DND-41 (cell line): ENCODE measurements at regions not wholly inside any gene's neighbourhood (a gene's known extent, or its start where the extent isn't known, plus 50 kb on each side); places are given as distances from the start of the nearest gene placed in this dataset.

Source experiments
- ATAC-seq: fragments of 200-7000 bp; cut with Tn5 transposase; 3 replicates; pipeline ENCODE4 v1.9.1; 2021; ENCODE audit warnings: low read depth; ENCODE audit not compliant: insufficient read depth
- DNase-seq: peaks from one replicate; pipeline ENCODE4 v3.0.0-alpha.2; 2020
- H2AFZ ChIP-seq: 2 replicates; pipeline ENCODE4 v1.6.0; 2012; ENCODE audit warnings: low read depth, low read length
- H3K27ac ChIP-seq: 2 replicates; pipeline ENCODE4 v1.5.1; 2012; ENCODE audit warnings: low read length, inconsistent platforms
- H3K27me3 ChIP-seq: fragments of 200-600 bp; sonication (generic); 2 replicates; pipeline ENCODE4 v1.6.0; 2012; ENCODE audit warnings: low read length, mild to moderate bottlenecking, inconsistent platforms; ENCODE audit not compliant: insufficient read depth, poor library complexity
- H3K36me3 ChIP-seq: 2 replicates; pipeline ENCODE4 v1.5.1; 2012; ENCODE audit warnings: low read length, inconsistent platforms; ENCODE audit not compliant: insufficient read depth
- H3K4me1 ChIP-seq: 2 replicates; pipeline ENCODE4 v1.5.1; 2012; ENCODE audit warnings: mild to moderate bottlenecking, low read length; ENCODE audit not compliant: insufficient read depth
- H3K4me2 ChIP-seq: 2 replicates; pipeline ENCODE4 v1.6.0; 2012; ENCODE audit warnings: mild to moderate bottlenecking, moderate library complexity, low read length, inconsistent platforms; ENCODE audit not compliant: insufficient read depth
- H3K4me3 ChIP-seq, 2 experiments: fragments of 200-600 bp in 1 of 2; shearing (Covaris generic) in 1 of 2; 2 replicates each; pipeline ENCODE4 v1.5.1; 2012 to 2016; ENCODE audit warnings: inconsistent platforms in 2 of 2, low read length in 2 of 2, mild to moderate bottlenecking in 2 of 2, low read depth in 1 of 2, moderate library complexity in 1 of 2
- H3K79me2 ChIP-seq: 2 replicates; pipeline ENCODE4 v1.6.0; 2012; ENCODE audit warnings: low read length, inconsistent platforms; ENCODE audit not compliant: insufficient read depth
- H3K9ac ChIP-seq: 2 replicates; pipeline ENCODE4 v1.6.0; 2012; ENCODE audit warnings: low read depth, mild to moderate bottlenecking, inconsistent platforms, low read length, moderate library complexity
- H3K9me3 ChIP-seq: 2 replicates; pipeline ENCODE4 v1.5.1; 2012; ENCODE audit warnings: low read length, moderate library complexity, mild to moderate bottlenecking, inconsistent platforms; ENCODE audit not compliant: insufficient read depth, severe bottlenecking
- H4K20me1 ChIP-seq: 2 replicates; pipeline ENCODE4 v1.6.0; 2012; ENCODE audit warnings: low read length; ENCODE audit not compliant: insufficient read depth
- EZH2 ChIP-seq: IDR thresholded peaks from 3 replicates; pipeline ENCODE4 v1.6.1; 2012; ENCODE audit warnings: borderline replicate concordance, low read depth, mild to moderate bottlenecking, moderate library complexity, low read length, inconsistent platforms; ENCODE audit not compliant: severe bottlenecking
- TF ChIP-seq, protein P1 (sequence below): IDR thresholded peaks from 2 replicates; pipeline ENCODE4 v1.5.1; 2012; ENCODE audit warnings: borderline replicate concordance, low read length, moderate library complexity, mild to moderate bottlenecking; ENCODE audit not compliant: poor library complexity, severe bottlenecking; ENCODE audit errors: extremely low read depth

DNA sequence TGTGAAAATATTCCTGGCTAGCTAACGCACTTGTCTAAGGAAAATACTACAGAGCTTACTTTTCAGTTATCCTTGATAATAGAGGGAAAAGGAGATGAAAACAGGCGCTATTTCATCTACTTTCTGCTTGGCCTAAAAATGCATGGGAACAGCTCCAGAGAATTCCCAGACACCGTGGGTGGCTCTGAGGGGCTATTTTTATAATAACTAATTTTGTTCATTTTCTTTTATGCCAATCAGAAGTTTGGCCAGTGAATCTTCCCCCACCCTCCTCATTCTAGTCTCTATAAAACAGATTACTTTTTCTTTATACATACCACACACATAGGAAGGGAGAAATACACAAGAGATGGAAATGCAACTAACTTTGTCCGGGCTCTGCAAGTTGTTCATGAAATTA lies 322.9 kb downstream of the SETD4 start:
- DNase-seq (no peak), ATAC-seq (no peak)
- H3K27me3 ChIP-seq = no peaks in the 10 kb centered on the region
- H3K9ac ChIP-seq = no peak overlapping the region
- no peak overlapping the region for H3K27ac ChIP-seq
- 0 out of 2 replicates have a peak, but pooled peaks cover 4% of the 10 kb centered on the region for H3K4me1 ChIP-seq
- no peaks in the 10 kb centered on the region for H3K79me2 ChIP-seq
- no peak for TF ChIP-seq EZH2
- TF ChIP-seq, protein P1, sequence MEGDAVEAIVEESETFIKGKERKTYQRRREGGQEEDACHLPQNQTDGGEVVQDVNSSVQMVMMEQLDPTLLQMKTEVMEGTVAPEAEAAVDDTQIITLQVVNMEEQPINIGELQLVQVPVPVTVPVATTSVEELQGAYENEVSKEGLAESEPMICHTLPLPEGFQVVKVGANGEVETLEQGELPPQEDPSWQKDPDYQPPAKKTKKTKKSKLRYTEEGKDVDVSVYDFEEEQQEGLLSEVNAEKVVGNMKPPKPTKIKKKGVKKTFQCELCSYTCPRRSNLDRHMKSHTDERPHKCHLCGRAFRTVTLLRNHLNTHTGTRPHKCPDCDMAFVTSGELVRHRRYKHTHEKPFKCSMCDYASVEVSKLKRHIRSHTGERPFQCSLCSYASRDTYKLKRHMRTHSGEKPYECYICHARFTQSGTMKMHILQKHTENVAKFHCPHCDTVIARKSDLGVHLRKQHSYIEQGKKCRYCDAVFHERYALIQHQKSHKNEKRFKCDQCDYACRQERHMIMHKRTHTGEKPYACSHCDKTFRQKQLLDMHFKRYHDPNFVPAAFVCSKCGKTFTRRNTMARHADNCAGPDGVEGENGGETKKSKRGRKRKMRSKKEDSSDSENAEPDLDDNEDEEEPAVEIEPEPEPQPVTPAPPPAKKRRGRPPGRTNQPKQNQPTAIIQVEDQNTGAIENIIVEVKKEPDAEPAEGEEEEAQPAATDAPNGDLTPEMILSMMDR = no peak
- H2AFZ ChIP-seq = no peak overlapping the region
- no peaks in the 10 kb centered on the region for H4K20me1 ChIP-seq
- H3K4me2 ChIP-seq = no peak overlapping the region
- H3K4me3 ChIP-seq = no peak overlapping the region
- no peaks in the 10 kb centered on the region for H3K36me3 ChIP-seq
- H3K9me3 ChIP-seq = peaks cover 5% of the 10 kb centered on the region

DNA sequence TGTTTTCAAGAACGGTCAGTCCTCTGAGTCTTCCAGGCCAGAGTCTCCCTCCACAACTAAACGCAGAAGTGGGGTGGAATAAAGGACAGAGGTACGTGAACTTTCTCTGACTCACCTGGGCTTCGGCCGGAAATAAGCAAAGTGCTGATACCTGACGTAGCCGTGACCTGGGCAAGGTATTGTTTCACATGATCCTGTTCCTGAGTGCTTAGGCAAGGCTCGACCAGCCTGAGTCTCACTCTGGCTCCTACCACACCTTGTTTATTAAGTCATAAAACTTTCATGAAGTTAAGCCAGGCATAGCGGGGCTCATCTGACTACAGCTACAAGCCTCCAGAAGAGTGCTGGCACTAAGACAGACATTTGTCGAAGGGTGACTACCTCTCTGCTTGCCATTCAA lies 327.5 kb downstream of the SETD4 start:
- Histone ChIP-seq H3K27me3 (no peaks in the 10 kb centered on the region), H4K20me1 (no peaks in the 10 kb centered on the region), H3K79me2 (no peaks in the 10 kb centered on the region), H2AFZ (no peak overlapping the region), H3K4me2 (no peak overlapping the region), H3K4me3 (no peak overlapping the region), H3K9ac (no peak overlapping the region), H3K27ac (no peak overlapping the region), H3K4me1 (no peaks in the 10 kb centered on the region), H3K9me3 (no peaks in the 10 kb centered on the region), H3K36me3 (no peaks in the 10 kb centered on the region)
- TF ChIP-seq, protein P1 = no peak
- TF ChIP-seq EZH2 = no peak
- no peak for ATAC-seq
- DNase-seq = no peak

DNA sequence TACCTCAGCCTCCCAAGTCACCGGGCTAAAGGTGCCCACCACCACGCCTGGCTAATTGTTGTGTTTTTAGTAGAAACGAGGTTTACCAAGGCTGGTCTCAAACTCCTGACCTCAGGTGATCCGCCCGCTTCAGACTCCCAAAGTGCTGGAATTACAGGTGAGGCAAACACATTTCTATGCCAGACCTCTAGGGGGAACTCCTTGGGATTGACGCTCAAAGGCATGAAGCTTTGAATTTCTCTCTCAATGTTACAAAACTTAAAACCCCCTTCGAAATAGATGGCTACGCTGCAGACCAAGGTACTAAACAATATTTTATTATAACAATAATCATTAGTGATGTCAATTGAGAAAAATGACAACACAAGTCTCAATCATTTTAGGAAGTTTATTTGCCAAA lies 330.0 kb downstream of the SETD4 start:
- no peak for TF ChIP-seq EZH2
- TF ChIP-seq, protein P1 = no peak
- Histone ChIP-seq H3K36me3 (no peaks in the 10 kb centered on the region), H3K4me3 (no peak overlapping the region), H3K27ac (no peak overlapping the region), H3K27me3 (no peaks in the 10 kb centered on the region), H4K20me1 (no peaks in the 10 kb centered on the region), H3K79me2 (no peaks in the 10 kb centered on the region), H2AFZ (no peak overlapping the region), H3K4me2 (no peak overlapping the region), H3K9ac (no peak overlapping the region), H3K4me1 (no peaks in the 10 kb centered on the region), H3K9me3 (no peaks in the 10 kb centered on the region)
- ATAC-seq (no peak), DNase-seq (no peak)

DNA sequence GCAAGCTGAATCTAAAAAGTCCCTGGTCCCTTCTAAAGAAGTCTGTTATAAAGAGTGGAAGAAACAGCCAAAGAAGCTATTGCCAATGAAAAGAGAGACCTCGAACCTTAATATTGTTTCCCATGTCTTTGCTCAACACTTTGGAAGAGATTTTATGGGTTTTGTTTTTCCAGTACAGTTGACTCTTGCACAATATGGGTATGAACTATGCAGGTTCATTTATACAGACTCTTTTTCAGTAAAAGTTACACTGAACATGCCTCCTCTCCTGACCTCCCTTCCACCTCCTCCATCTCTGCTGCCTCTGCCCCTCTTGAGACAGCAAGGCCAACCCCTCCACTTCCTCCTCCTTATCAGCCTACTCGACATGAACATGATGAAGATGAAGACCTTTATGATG lies 332.5 kb downstream of the SETD4 start:
- DNase-seq (no peak), ATAC-seq (no peak)
- no peaks in the 10 kb centered on the region for H4K20me1 ChIP-seq
- no peak overlapping the region for H3K4me3 ChIP-seq
- H3K79me2 ChIP-seq = no peaks in the 10 kb centered on the region
- no peaks in the 10 kb centered on the region for H3K27me3 ChIP-seq
- TF ChIP-seq, protein P1 = no peak
- TF ChIP-seq EZH2 = no peak
- no peak overlapping the region for H3K9ac ChIP-seq
- H3K9me3 ChIP-seq = no peaks in the 10 kb centered on the region
- no peaks in the 10 kb centered on the region for H3K36me3 ChIP-seq
- no peaks in the 10 kb centered on the region for H3K4me1 ChIP-seq
- H3K4me2 ChIP-seq = no peak overlapping the region
- H3K27ac ChIP-seq = no peak overlapping the region
- H2AFZ ChIP-seq = no peak overlapping the region
